ENCODE measurements at regions not wholly inside any gene's neighbourhood (a gene's known extent, or its start where the extent isn't known, plus 50 kb on each side); places are given as distances from the start of the nearest gene placed in this dataset.
"Not testable (repeated sequence)": the region's sequence is repeated elsewhere in the genome, so short reads cannot be mapped to it uniquely, and the experiment has no call there.

- DNase-seq (ENCODE audit: low spot score) = not testable (repeated sequence)
Measured at GRCh38 chr5:21336478-21336877, 1348.5 kb upstream of the CDH18 start.

- DNase-seq (ENCODE audit: low spot score) = not testable (repeated sequence)
Measured at GRCh38 chr5:21315376-21315775, 1327.4 kb upstream of the CDH18 start.

GRCh38 chr5:21301205-21301604, 1313.2 kb upstream of the CDH18 start:
- not testable (repeated sequence) for DNase-seq (ENCODE audit: low spot score)

GRCh38 chr5:21274361-21274760, 1286.4 kb upstream of the CDH18 start:
- not testable (repeated sequence) for DNase-seq (ENCODE audit: low spot score)

- no peak for DNase-seq (ENCODE audit: low spot score)
Measured at GRCh38 chr5:21263361-21263760, 1275.4 kb upstream of the CDH18 start.

GRCh38 chr5:21254161-21254560, 1266.2 kb upstream of the CDH18 start:
- no peak for DNase-seq (ENCODE audit: low spot score)

GRCh38 chr5:21244982-21245381, 1257.0 kb upstream of the CDH18 start:
- no peak for DNase-seq (ENCODE audit: low spot score)

- no peak for DNase-seq (ENCODE audit: low spot score)
Measured at GRCh38 chr5:21238786-21239185, 1250.8 kb upstream of the CDH18 start.

- no peak for DNase-seq (ENCODE audit: low spot score)
Measured at GRCh38 chr5:21237461-21237860, 1249.5 kb upstream of the CDH18 start.

GRCh38 chr5:21236971-21237427, 1249.0 kb upstream of the CDH18 start:
- DNase-seq (ENCODE audit: low spot score) = no peak

- no peak for DNase-seq (ENCODE audit: low spot score)
Measured at GRCh38 chr5:21236104-21236503, 1248.1 kb upstream of the CDH18 start.

GRCh38 chr5:21225223-21226064, 1237.4 kb upstream of the CDH18 start:
- no peak for DNase-seq (ENCODE audit: low spot score)

GRCh38 chr5:21221616-21222015, 1233.6 kb upstream of the CDH18 start:
- DNase-seq (ENCODE audit: low spot score) = no peak

GRCh38 chr5:21219966-21220365, 1232.0 kb upstream of the CDH18 start:
- no peak for DNase-seq (ENCODE audit: low spot score)

GRCh38 chr5:21219251-21219650, 1231.3 kb upstream of the CDH18 start:
- no peak for DNase-seq (ENCODE audit: low spot score)

GRCh38 chr5:21212026-21212425, 1224.0 kb upstream of the CDH18 start:
- DNase-seq (ENCODE audit: low spot score) = no peak

- DNase-seq (ENCODE audit: low spot score) = no peak
Measured at GRCh38 chr5:21209409-21209808, 1221.4 kb upstream of the CDH18 start.

GRCh38 chr5:21199087-21199486, 1211.1 kb upstream of the CDH18 start:
- DNase-seq (ENCODE audit: low spot score) = no peak

GRCh38 chr5:21195145-21195544, 1207.1 kb upstream of the CDH18 start:
- DNase-seq (ENCODE audit: low spot score) = no peak

- no peak for DNase-seq (ENCODE audit: low spot score)
Measured at GRCh38 chr5:21185536-21185935, 1197.5 kb upstream of the CDH18 start.

GRCh38 chr5:21184581-21184980, 1196.6 kb upstream of the CDH18 start:
- no peak for DNase-seq (ENCODE audit: low spot score)

- DNase-seq (ENCODE audit: low spot score) = no peak
Measured at GRCh38 chr5:21181609-21182125, 1193.7 kb upstream of the CDH18 start.

- no peak for DNase-seq (ENCODE audit: low spot score)
Measured at GRCh38 chr5:21173526-21173925, 1185.5 kb upstream of the CDH18 start.

- DNase-seq (ENCODE audit: low spot score) = no peak
Measured at GRCh38 chr5:21173036-21173435, 1185.0 kb upstream of the CDH18 start.

Data from AG20443 (cell line).